ENCODE measurements at regions not wholly inside any gene's neighbourhood (a gene's known extent, or its start where the extent isn't known, plus 50 kb on each side); places are given as distances from the start of the nearest gene placed in this dataset.

- intact Hi-C loops (cut with DNase I) = no loop called here
- DNase-seq (no peak), ATAC-seq (no peak)
- H3K27me3 ChIP-seq = no peaks in the 10 kb centered on the region
- TF ChIP-seq, protein P1, sequence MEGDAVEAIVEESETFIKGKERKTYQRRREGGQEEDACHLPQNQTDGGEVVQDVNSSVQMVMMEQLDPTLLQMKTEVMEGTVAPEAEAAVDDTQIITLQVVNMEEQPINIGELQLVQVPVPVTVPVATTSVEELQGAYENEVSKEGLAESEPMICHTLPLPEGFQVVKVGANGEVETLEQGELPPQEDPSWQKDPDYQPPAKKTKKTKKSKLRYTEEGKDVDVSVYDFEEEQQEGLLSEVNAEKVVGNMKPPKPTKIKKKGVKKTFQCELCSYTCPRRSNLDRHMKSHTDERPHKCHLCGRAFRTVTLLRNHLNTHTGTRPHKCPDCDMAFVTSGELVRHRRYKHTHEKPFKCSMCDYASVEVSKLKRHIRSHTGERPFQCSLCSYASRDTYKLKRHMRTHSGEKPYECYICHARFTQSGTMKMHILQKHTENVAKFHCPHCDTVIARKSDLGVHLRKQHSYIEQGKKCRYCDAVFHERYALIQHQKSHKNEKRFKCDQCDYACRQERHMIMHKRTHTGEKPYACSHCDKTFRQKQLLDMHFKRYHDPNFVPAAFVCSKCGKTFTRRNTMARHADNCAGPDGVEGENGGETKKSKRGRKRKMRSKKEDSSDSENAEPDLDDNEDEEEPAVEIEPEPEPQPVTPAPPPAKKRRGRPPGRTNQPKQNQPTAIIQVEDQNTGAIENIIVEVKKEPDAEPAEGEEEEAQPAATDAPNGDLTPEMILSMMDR (IDR thresholded peaks at IDR 0.05) = no peak
- H3K4me1 ChIP-seq = no peaks in the 10 kb centered on the region
- H3K36me3 ChIP-seq = no peaks in the 10 kb centered on the region
- no peak overlapping the region for H3K4me3 ChIP-seq
- no peaks in the 10 kb centered on the region for H3K9me3 ChIP-seq
- H3K27ac ChIP-seq = no peak overlapping the region
These were observed 239.1 kb downstream of the KLF12 start for GRCh38 chr13:73894995-73895571.

DNA sequence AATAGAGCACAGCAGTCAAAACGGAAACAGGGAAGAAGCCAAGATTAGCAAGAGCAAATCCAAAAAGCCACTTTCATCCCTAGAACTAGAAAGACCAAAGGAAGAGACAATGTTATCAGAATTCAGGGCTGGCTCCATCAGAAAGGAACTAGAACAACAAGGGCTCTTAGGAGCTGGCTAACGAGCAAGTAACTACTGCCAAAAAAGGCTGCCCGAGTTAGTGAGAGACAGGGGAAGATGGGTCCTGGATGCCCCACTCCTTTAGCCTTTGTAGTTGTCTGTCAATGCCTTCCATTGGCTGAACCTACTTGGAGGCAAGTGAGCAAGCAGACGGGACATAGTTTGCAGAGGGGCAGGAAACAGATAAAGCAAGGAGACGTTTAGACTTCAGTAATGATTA lies 240.4 kb downstream of the KLF12 start:
- TF ChIP-seq, protein P1 (IDR thresholded peaks at IDR 0.05) = no peak
- H3K9me3 ChIP-seq = no peaks in the 10 kb centered on the region
- intact Hi-C loops (cut with DNase I) = no loop called here
- ATAC-seq (no peak), DNase-seq (no peak)
- H3K4me3 ChIP-seq = no peak overlapping the region
- H3K4me1 ChIP-seq = no peaks in the 10 kb centered on the region
- no peaks in the 10 kb centered on the region for H3K36me3 ChIP-seq
- no peak overlapping the region for H3K27ac ChIP-seq
- no peaks in the 10 kb centered on the region for H3K27me3 ChIP-seq

DNA sequence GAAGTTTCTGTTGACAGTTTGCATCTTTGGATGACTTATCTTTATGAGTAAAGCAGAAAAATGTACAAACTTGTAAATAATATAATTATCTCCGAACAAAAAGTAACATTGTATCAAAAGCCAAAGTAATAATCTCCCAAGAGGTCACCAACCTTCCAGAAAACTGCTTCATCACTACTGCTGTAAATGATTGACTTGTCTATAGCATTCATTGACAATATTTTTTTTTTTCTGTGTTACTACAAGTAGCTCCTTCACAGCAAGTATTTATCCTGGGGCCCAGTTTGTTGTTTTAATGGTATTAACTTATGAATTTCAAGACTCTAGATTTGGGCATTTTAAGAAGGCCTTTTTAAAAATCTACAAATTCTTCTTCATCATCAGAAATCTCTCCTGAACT lies 242.4 kb downstream of the KLF12 start:
- DNase-seq = no peak
- Histone ChIP-seq H3K27ac (no peak overlapping the region), H3K4me1 (no peaks in the 10 kb centered on the region), H3K36me3 (no peaks in the 10 kb centered on the region), H3K9me3 (no peaks in the 10 kb centered on the region), H3K4me3 (no peak overlapping the region), H3K27me3 (no peaks in the 10 kb centered on the region)
- TF ChIP-seq, protein P1 (IDR thresholded peaks at IDR 0.05) = no peak
- no peak for ATAC-seq
- intact Hi-C loops (cut with DNase I) = no loop called here

DNA sequence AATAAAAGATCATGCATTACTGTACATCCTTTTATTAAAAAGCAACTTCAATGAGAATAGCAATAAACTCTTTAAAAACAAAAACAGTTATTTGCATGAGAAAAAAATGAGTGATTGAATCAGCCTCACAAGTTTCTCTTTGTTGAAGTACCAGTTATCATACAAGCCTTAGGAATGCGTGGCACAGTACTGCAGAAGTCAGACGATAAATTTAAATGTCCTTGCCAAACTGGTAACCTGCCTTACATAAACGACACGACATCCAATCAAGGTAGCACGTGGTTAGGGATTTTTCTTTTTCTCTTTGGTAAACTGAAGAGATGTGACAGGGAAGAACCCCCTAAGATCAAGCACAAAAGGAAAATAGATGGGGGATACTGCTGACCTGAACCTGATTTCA lies 251.0 kb downstream of the KLF12 start:
- Histone ChIP-seq H3K27ac (no peak overlapping the region), H3K4me1 (no peaks in the 10 kb centered on the region), H3K4me3 (no peak overlapping the region), H3K27me3 (no peaks in the 10 kb centered on the region), H3K36me3 (no peaks in the 10 kb centered on the region), H3K9me3 (no peaks in the 10 kb centered on the region)
- ATAC-seq (no peak), DNase-seq (no peak)
- intact Hi-C loops (cut with DNase I) = no loop called here
- TF ChIP-seq, protein P1 (IDR thresholded peaks at IDR 0.05) = no peak

- Histone ChIP-seq H3K4me3 (no peak overlapping the region), H3K36me3 (no peaks in the 10 kb centered on the region), H3K27ac (no peak overlapping the region), H3K9me3 (no peaks in the 10 kb centered on the region), H3K27me3 (no peaks in the 10 kb centered on the region), H3K4me1 (no peaks in the 10 kb centered on the region)
- DNase-seq (no peak), ATAC-seq (no peak)
- TF ChIP-seq, protein P1 (IDR thresholded peaks at IDR 0.05) = no peak
- intact Hi-C loops (cut with DNase I) = no loop called here
These were observed 253.8 kb downstream of the KLF12 start for GRCh38 chr13:73880365-73880764.

Data from upper lobe of right lung (tissue), 1 donor.